Breast epithelium (tissue), 3 donors: ENCODE measurements at regions not wholly inside any gene's neighbourhood (a gene's known extent, or its start where the extent isn't known, plus 50 kb on each side); places are given as distances from the start of the nearest gene placed in this dataset.

Experiments used
- POLR2A ChIP-seq: fragments of 450-650 bp; IDR thresholded peaks from one replicate; pipeline ENCODE4 v1.6.1; 2016; ENCODE audit warnings: antibody characterized with exemption, mild to moderate bottlenecking, moderate library complexity
- POLR2AphosphoS5 ChIP-seq, 3 donors: sonication (generic); formaldehyde crosslinking; IDR thresholded peaks; one replicate each; pipeline ENCODE4 v1.6.1; 2017; ENCODE audit warnings: antibody characterized with exemption in 3 of 3

DNA sequence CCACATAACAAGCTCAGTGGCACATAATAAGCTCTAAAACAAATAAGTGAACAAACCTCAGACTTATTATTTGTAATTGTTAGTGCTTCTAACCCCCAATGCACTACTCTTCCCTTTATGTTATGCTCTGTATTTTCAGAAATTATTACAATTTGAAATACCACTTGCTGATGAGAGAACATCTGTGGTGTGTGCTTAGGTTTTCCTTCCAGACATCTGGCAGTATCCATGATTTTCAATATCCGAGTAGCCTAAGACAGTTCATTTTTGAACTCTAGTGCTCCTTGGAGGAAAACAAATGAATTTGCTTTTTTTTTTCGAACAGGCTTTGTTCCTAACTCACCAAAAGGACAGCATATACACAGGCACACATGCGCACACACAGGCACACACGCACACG, 278.7 kb upstream of the CLNK start:
- no peak for TF ChIP-seq POLR2AphosphoS5 (IDR thresholded peaks at IDR 0.05)
- no peak for TF ChIP-seq POLR2A
